KOPT-K1 (cell line): ENCODE measurements at regions not wholly inside any gene's neighbourhood (a gene's known extent, or its start where the extent isn't known, plus 50 kb on each side); places are given as distances from the start of the nearest gene placed in this dataset.

Source experiments
- H3K27ac ChIP-seq: fragments of 200-600 bp; sonication (generic); 2 replicates; pipeline ENCODE4 v1.5.1; 2016; ENCODE audit warnings: antibody characterized with exemption, mild to moderate bottlenecking, low read depth, low read length; ENCODE audit not compliant: poor library complexity, severe bottlenecking
- H3K36me3 ChIP-seq: fragments of 200-600 bp; sonication (generic); 2 replicates; pipeline ENCODE4 v1.5.1; 2017; ENCODE audit warnings: antibody characterized with exemption, mild to moderate bottlenecking, low read length, moderate library complexity; ENCODE audit not compliant: insufficient read depth
- H3K9me3 ChIP-seq: fragments of 200-600 bp; sonication (generic); 2 replicates; pipeline ENCODE4 v1.5.1; 2017; ENCODE audit warnings: antibody characterized with exemption, low read length, mild to moderate bottlenecking; ENCODE audit not compliant: insufficient read depth, poor library complexity, severe bottlenecking

DNA sequence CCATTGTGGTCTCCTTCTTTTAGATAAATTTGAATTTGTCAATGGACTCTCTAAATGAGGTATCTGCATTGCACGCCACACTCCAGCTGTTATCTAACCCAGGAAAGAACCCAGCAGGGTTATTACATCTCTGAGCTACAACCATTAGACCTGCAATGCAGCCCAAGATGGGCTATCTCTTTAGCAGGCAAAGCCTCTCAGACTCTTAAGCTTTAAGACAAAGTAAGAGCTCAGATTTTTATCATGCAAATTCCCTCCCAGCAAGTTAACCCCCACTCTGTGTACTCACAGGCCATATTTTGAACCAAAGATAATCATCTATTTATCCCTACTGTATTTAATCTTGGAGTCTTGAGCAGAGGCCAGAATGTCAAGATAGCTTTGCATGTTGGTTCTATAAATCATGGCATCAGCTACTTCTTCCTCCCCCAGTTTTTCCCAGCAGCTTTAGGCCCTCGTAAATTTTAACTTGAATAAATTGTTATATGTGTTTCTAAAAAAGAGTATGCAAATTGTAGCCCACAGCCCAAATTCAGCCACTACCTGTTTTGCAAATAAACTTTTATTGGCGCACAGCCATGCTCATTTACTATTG is 273.7 kb upstream of the PKDCC start:
- Histone ChIP-seq H3K27ac (no peak overlapping the region), H3K9me3 (no peaks in the 10 kb centered on the region), H3K36me3 (no peaks in the 10 kb centered on the region)

GRCh38 chr2:41775366-41776025 is 272.3 kb upstream of the PKDCC start:
- H3K27ac ChIP-seq, result no peak overlapping the region
- no peaks in the 10 kb centered on the region for H3K9me3 ChIP-seq
- H3K36me3 ChIP-seq, result no peaks in the 10 kb centered on the region

DNA sequence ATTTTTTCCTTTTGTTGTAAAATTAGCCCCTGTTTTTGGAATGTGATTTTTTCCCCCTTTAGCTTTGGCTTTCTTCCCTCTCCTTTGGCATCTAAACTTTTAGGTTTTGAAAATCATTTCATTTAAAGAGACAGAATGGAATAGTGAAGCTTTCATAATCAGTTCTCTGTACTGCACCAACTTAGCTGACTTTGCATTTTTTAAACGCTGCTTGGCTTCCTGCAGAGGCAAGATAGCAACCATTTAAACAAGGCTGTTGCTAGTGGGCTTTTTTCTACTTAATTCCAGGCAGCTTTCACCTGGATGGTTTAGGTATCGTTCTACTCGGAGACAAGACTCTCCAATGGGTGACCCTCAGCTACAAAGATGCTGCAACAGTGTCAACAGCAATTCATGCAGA is 267.9 kb upstream of the PKDCC start:
- Histone ChIP-seq H3K9me3 (no peaks in the 10 kb centered on the region), H3K36me3 (no peaks in the 10 kb centered on the region), H3K27ac (no peak overlapping the region)

- Histone ChIP-seq H3K36me3 (no peaks in the 10 kb centered on the region), H3K27ac (no peak overlapping the region), H3K9me3 (no peaks in the 10 kb centered on the region)
Observed at GRCh38 chr2:41782306-41783158, 265.3 kb upstream of the PKDCC start.

DNA sequence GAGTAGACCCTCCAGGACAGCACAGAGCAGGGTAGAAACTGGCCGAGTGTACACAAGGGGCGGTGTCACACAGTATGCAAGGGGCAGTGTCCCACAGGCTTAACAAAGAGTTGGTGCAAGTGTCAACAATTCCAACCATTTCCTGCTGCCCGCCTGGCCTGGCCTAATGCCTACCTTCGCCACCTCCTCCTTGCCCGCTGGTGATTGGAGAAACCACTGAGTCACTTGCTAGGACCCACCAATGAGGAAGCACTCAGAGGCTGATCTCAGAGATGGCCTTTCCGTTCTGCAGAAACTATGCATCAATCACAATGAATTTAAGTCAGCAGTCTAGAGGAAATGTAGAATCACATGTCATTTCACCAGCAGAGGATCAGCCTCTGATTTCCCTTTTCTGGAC is 263.3 kb upstream of the PKDCC start:
- Histone ChIP-seq H3K27ac (no peak overlapping the region), H3K9me3 (no peaks in the 10 kb centered on the region), H3K36me3 (no peaks in the 10 kb centered on the region)

DNA sequence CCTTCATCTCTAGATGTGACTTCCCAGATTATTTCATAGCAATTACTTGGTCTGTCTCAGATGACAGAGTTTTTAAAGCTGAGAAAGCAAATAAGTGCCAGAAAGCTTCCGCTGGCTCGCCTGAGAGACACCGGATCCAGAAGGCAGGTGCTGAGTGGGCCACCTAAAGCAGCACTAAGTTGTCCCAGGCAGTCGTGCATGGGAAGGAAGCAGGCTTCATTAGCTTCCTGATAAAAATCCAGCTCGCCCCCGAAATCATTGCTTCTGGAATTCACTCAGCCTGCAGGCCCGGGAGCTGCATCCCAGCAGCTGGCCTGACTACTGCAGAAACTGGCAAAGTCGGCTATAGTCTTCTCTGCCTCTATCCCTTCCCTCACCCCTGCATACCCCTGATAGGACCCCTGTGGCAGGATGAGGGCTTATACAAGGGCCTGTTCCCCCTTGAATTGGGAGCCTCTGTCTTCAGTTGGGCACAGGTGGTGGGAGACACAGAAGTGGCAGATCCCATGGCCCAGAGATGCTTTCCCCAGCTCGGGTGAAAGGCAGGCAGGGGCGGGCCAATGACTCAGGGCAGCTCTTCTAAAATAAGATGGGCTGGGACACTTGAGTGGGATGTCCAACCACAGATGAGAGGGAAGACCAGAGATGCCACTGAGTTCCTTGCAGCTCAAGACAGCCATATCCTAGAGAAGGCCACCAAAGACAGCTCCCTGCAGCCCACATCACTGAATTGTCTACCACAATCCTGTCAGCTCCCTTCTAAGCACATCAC is 262.4 kb upstream of the PKDCC start:
- no peaks in the 10 kb centered on the region for H3K9me3 ChIP-seq
- no peaks in the 10 kb centered on the region for H3K36me3 ChIP-seq
- no peak overlapping the region for H3K27ac ChIP-seq

DNA sequence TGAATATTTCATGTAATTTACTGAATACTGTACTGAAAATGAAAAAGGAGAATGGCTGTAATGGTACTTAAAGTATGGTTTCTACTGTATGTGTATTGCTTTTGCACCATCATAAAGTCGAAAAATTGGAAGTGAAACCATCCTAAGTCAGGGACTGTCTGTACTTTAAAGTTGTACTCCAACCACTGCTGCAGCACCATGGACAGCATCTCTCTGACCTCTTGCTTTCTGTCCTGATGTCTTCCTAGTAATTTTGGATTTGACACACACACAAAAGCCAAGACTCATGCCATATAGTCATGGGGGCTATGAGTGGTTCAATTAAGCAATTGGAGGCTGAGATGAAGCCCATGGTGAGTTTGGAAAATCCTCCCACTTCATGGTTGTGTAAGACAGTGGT is 256.3 kb upstream of the PKDCC start:
- H3K36me3 ChIP-seq, result no peaks in the 10 kb centered on the region
- no peak overlapping the region for H3K27ac ChIP-seq
- no peaks in the 10 kb centered on the region for H3K9me3 ChIP-seq

GRCh38 chr2:41803361-41803760 is 244.5 kb upstream of the PKDCC start:
- Histone ChIP-seq H3K36me3 (no peaks in the 10 kb centered on the region), H3K27ac (no peak overlapping the region), H3K9me3 (no peaks in the 10 kb centered on the region)

- no peaks in the 10 kb centered on the region for H3K9me3 ChIP-seq
- H3K27ac ChIP-seq, result no peak overlapping the region
- no peaks in the 10 kb centered on the region for H3K36me3 ChIP-seq
Observed at GRCh38 chr2:41806286-41806685, 241.5 kb upstream of the PKDCC start.

DNA sequence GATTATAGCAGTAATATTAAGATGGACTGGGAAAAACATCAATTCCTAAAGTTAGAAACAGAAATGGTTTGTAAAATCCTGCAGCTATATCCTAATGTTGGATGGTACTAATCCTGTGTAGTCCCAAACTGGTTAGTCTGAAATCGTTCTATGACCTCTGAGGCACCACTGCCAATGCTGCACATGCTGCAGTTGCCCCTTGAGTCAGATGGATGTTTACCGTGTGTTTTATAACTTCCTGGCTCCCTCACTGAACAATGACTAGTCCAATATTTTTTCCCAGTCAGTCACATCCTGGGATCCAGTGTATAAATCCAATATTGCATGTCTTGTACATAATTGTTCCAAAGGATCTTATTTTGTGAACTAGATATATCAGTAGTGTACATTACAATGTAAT is 226.7 kb upstream of the PKDCC start:
- H3K27ac ChIP-seq, result no peak overlapping the region
- no peaks in the 10 kb centered on the region for H3K36me3 ChIP-seq
- H3K9me3 ChIP-seq, result no peaks in the 10 kb centered on the region

GRCh38 chr2:41826921-41827320 is 220.9 kb upstream of the PKDCC start:
- H3K27ac ChIP-seq, result no peak overlapping the region
- H3K9me3 ChIP-seq, result no peaks in the 10 kb centered on the region
- no peaks in the 10 kb centered on the region for H3K36me3 ChIP-seq

DNA sequence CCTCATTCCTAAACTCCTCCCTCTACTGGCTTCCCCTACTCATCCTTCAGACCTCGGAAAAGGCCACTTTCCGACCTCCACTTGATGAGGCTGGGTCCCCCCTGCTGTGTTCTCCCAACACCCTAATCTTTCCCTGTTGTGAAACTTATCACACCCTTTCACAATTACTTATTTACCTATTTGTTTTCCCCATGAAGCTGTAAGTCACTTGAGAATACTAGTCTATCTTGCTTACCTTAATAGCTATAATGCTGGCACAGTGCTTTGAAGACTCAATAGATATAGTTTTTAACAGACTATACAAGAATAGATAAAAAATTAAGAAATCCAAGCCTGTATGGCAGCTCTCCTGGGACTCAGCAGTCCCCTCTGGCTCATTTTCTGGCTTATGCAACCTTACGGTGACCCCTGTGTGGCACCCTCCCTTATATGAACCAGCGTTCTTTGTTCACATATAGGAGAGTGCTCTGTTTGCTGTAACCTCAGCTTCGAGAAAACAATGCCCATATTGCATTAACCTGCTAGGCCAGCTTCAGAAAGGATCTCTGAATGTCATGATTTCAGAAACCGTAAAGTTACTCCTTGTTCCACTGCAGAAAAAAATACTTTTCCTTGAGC is 220.4 kb upstream of the PKDCC start:
- Histone ChIP-seq H3K36me3 (no peaks in the 10 kb centered on the region), H3K27ac (no peak overlapping the region), H3K9me3 (no peaks in the 10 kb centered on the region)

DNA sequence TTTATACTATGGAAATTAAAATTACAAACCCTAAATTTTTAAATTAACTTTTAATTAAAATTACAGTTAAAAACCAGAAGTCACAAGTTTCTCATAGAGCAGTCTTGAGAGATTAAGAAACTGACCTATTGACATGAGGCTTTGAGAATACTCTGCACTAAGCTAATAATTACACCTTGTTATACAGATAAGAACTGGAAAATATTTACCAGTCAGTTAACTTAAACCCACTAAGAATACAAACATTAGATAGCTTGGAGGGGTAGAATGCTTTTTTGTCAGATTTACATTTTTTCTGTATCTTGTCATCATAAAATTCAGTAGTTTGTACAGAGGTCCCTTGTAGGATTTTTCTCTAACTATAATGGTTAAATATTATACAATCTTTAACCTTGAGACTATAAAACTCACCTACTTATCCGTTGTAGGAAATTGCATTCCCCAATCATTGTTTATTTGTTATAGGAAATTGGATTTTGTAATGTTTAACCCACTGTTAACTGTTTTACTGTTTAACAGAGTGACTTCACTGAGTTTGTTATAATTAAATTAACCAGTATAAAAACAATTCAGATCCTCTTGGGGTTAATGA is 219.7 kb upstream of the PKDCC start:
- Histone ChIP-seq H3K36me3 (no peaks in the 10 kb centered on the region), H3K27ac (no peak overlapping the region)

DNA sequence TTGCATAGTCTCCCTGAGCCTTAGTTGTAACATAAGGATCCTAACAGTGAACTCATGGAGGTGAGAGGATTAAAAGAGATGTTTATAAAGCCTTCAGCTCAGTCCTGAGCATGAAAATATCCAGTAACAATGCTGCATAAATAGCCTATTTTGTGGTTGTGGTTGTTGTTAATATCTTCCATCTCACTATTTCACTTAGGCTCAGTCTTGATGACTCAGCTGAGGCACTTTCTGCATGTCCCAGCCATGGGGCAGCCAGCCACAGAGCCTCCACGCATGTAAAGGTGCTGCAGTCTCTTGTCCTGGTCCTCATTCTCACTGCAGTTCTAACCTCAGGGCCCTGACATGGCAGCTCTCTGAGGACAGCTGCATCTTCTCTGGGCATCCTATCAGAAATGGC is 218.8 kb upstream of the PKDCC start:
- Histone ChIP-seq H3K36me3 (no peaks in the 10 kb centered on the region), H3K27ac (no peak overlapping the region), H3K9me3 (no peaks in the 10 kb centered on the region)

More for the DNA sequence above, 219.7 kb upstream of the PKDCC start:
- no peaks in the 10 kb centered on the region for H3K9me3 ChIP-seq
